H1 (cell line): ENCODE measurements at regions not wholly inside any gene's neighbourhood (a gene's known extent, or its start where the extent isn't known, plus 50 kb on each side); places are given as distances from the start of the nearest gene placed in this dataset.

ENCODE experiments used
- CTCF ChIA-PET: fragments of 300-600 bp; sonication (Branson Sonifier 250); formaldehyde crosslinking; loops from one replicate; lab custom pipeline; 2021; ENCODE audit not compliant: partially characterized antibody; lab: Charles Lee
- POLR2A ChIA-PET: fragments of 300-600 bp; sonication (Branson Sonifier 250); formaldehyde crosslinking; loops from one replicate; lab custom pipeline; 2021; ENCODE audit warnings: inconsistent platforms; ENCODE audit not compliant: partially characterized antibody; lab: Charles Lee
- DNase-seq, 2 experiments: peaks; one replicate each; pipeline versions ENCODE4 v3.0.0 to v3.0.0-alpha.2; 2010 to 2022; ENCODE audit warnings: low spot score in 2 of 2, low read depth in 1 of 2, mixed read lengths in 1 of 2
- FAIRE-seq: peaks from 2 replicates; lab custom pipeline; 2011; peaks lifted over from hg19 to GRCh38; lab: Jason Lieb, UNC
- H2AFZ ChIP-seq: 2 replicates; pipeline ENCODE4 v1.8.1; 2012; ENCODE audit warnings: low read length, inconsistent platforms
- H2AK5ac ChIP-seq: 2 replicates; pipeline ENCODE4 v1.6.1; 2013; ENCODE audit warnings: low read depth, low read length
- H2BK120ac ChIP-seq: replicated peaks from 2 replicates; pipeline ENCODE3; 2013; ENCODE audit warnings: low read depth, low read length, inconsistent platforms
- H2BK12ac ChIP-seq: 2 replicates; pipeline ENCODE4 v1.6.1; 2013; ENCODE audit warnings: low read depth, low read length
- H2BK15ac ChIP-seq: 2 replicates; pipeline ENCODE4 v1.6.1; 2013; ENCODE audit warnings: low read length
- H2BK20ac ChIP-seq: 2 replicates; pipeline ENCODE4 v1.6.1; 2013; ENCODE audit warnings: low read length
- H2BK5ac ChIP-seq: 2 replicates; pipeline ENCODE4 v1.6.1; 2013; ENCODE audit warnings: low read depth, low read length
- H3K14ac ChIP-seq: 2 replicates; pipeline ENCODE4 v1.6.1; 2013; ENCODE audit warnings: inconsistent platforms; ENCODE audit not compliant: insufficient read length
- H3K18ac ChIP-seq: 2 replicates; pipeline ENCODE4 v1.6.1; 2013; ENCODE audit warnings: low read length; ENCODE audit errors: extremely low read depth
- H3K23ac ChIP-seq: 2 replicates; pipeline ENCODE4 v1.6.1; 2013; ENCODE audit warnings: inconsistent platforms; ENCODE audit not compliant: insufficient read length
- H3K23me2 ChIP-seq: 2 replicates; pipeline ENCODE4 v1.6.1; 2013; ENCODE audit warnings: low read depth, low read length
- H3K27ac ChIP-seq: 2 replicates; pipeline ENCODE4 v1.6.1; 2011; ENCODE audit warnings: low read depth, low read length, inconsistent platforms
- H3K27me3 ChIP-seq, 4 experiments: replicated peaks in 1 of 4; 1 replicate in 1 of 4; 2 replicates in 3 of 4; pipeline versions ENCODE4 v1.6.1 to v1.8.1; 2011 to 2013; ENCODE audit warnings: low read length in 3 of 4, mild to moderate bottlenecking in 3 of 4, inconsistent platforms in 2 of 4, mixed read lengths in 2 of 4, moderate library complexity in 1 of 4; ENCODE audit not compliant: control insufficient read depth in 3 of 4, insufficient read depth in 3 of 4; ENCODE audit errors: extremely low read depth in 1 of 4
- H3K36me3 ChIP-seq, 4 experiments: 2 replicates each; pipeline versions ENCODE4 v1.6.1 to v1.8.1; 2011 to 2013; ENCODE audit warnings: mild to moderate bottlenecking in 4 of 4, low read length in 3 of 4, moderate library complexity in 2 of 4, control low read depth in 1 of 4, inconsistent platforms in 1 of 4; ENCODE audit not compliant: insufficient read depth in 4 of 4, control insufficient read depth in 2 of 4
- H3K4ac ChIP-seq: replicated peaks from 2 replicates; pipeline ENCODE3; 2013; ENCODE audit warnings: low read length, low read depth, mixed read lengths, inconsistent platforms; ENCODE audit not compliant: insufficient read length
- H3K4me1 ChIP-seq, 4 experiments: replicated peaks in 1 of 4; 1 replicate in 1 of 4; 2 replicates in 3 of 4; pipeline versions ENCODE4 v1.6.1 to v1.8.1; 2011 to 2013; ENCODE audit warnings: low read length in 3 of 4, inconsistent platforms in 2 of 4, mixed read lengths in 1 of 4; ENCODE audit not compliant: insufficient read depth in 4 of 4, control insufficient read depth in 3 of 4
- H3K4me2 ChIP-seq, 2 experiments: 2 replicates each; pipeline versions ENCODE4 v1.6.1 to v1.8.1; 2011 to 2013; ENCODE audit warnings: low read depth in 2 of 2, low read length in 2 of 2, control low read depth in 1 of 2, inconsistent platforms in 1 of 2, mild to moderate bottlenecking in 1 of 2; ENCODE audit not compliant: insufficient read depth in 1 of 2
- H3K4me3 ChIP-seq, 4 experiments: fragments of 200-600, 300-600 bp in 1 of 4; sonication (generic), shearing (Covaris generic), sonication (Bioruptor Twin) in 1 of 4; 2 replicates each; pipeline versions ENCODE4 v1.5.1 to v1.8.1; 2011 to 2016; ENCODE audit warnings: low read length in 4 of 4, low read depth in 3 of 4, control low read depth in 2 of 4, inconsistent platforms in 2 of 4, mild to moderate bottlenecking in 2 of 4, mixed read lengths in 1 of 4, moderate library complexity in 1 of 4; ENCODE audit not compliant: insufficient read depth in 2 of 4; ENCODE audit errors: extremely low read depth in 1 of 4
- H3K56ac ChIP-seq: replicated peaks from 2 replicates; pipeline ENCODE3; 2013; ENCODE audit warnings: low read depth, mild to moderate bottlenecking, mixed read lengths, low read length, inconsistent platforms; ENCODE audit not compliant: insufficient read length
- H3K79me1 ChIP-seq: 2 replicates; pipeline ENCODE4 v1.6.1; 2013; ENCODE audit warnings: low read depth, low read length, control low read depth
- H3K79me2 ChIP-seq, 2 experiments: 2 replicates each; pipeline versions ENCODE4 v1.6.1 to v1.8.1; 2012 to 2013; ENCODE audit warnings: low read length in 2 of 2, mild to moderate bottlenecking in 2 of 2, inconsistent platforms in 1 of 2; ENCODE audit not compliant: insufficient read depth in 2 of 2, control insufficient read depth in 1 of 2
- H3K9ac ChIP-seq, 4 experiments: replicated peaks in 1 of 4; 1 replicate in 1 of 4; 2 replicates in 3 of 4; pipeline versions ENCODE4 v1.6.1 to v1.8.1; 2011 to 2013; ENCODE audit warnings: low read depth in 3 of 4, low read length in 3 of 4, control low read depth in 2 of 4, mild to moderate bottlenecking in 2 of 4, moderate library complexity in 2 of 4, inconsistent platforms in 1 of 4; ENCODE audit errors: extremely low read depth in 1 of 4
- H3K9me3 ChIP-seq, 2 experiments: 2 replicates each; pipeline versions ENCODE4 v1.6.1 to v1.8.1; 2012 to 2013; ENCODE audit warnings: mild to moderate bottlenecking in 2 of 2, moderate library complexity in 2 of 2, control low read depth in 1 of 2, inconsistent platforms in 1 of 2, low read depth in 1 of 2, low read length in 1 of 2, mixed read lengths in 1 of 2; ENCODE audit not compliant: insufficient read depth in 2 of 2
- H4K20me1 ChIP-seq, 2 experiments: replicated peaks in 1 of 2; 2 replicates each; pipeline versions ENCODE3 to v1.8.1; 2011 to 2013; ENCODE audit warnings: inconsistent platforms in 2 of 2, low read length in 2 of 2, mild to moderate bottlenecking in 1 of 2; ENCODE audit not compliant: insufficient read depth in 2 of 2, control insufficient read depth in 1 of 2
- H4K5ac ChIP-seq: 2 replicates; pipeline ENCODE4 v1.6.1; 2013; ENCODE audit warnings: low read length, low read depth, mixed read lengths, inconsistent platforms; ENCODE audit not compliant: insufficient read length
- H4K8ac ChIP-seq: 2 replicates; pipeline ENCODE4 v1.8.0; 2013; ENCODE audit warnings: mild to moderate bottlenecking, moderate library complexity, low read length, inconsistent platforms; ENCODE audit not compliant: insufficient read depth; ENCODE audit errors: extremely low read depth
- H4K91ac ChIP-seq: replicated peaks from 2 replicates; pipeline ENCODE3; 2013; ENCODE audit warnings: low read length, mixed read lengths, inconsistent platforms; ENCODE audit not compliant: insufficient read length
- CBX5 ChIP-seq: fragments of 300-800, 300-1000 bp; sonication (generic); IDR thresholded peaks from 2 replicates; pipeline ENCODE4 v1.7.1; 2016; ENCODE audit warnings: antibody characterized with exemption, low read length, low read depth
- CHD2 ChIP-seq: IDR thresholded peaks from 2 replicates; pipeline ENCODE4 v1.6.1; 2012; ENCODE audit warnings: low read length, improper control_type of control experiment
- CREB1 ChIP-seq: IDR thresholded peaks from 2 replicates; pipeline ENCODE4 v1.6.1; 2012; ENCODE audit warnings: inconsistent platforms
- NRF1 ChIP-seq: IDR thresholded peaks from 2 replicates; pipeline ENCODE4 v1.6.1; 2011; ENCODE audit warnings: mild to moderate bottlenecking, low read depth, low read length, improper control_type of control experiment
- RNF2 ChIP-seq: fragments of 200-900, 300-1000 bp; sonication (generic); IDR thresholded peaks from 2 replicates; pipeline ENCODE4 v1.7.1; 2016; ENCODE audit warnings: borderline replicate concordance, low read depth, mild to moderate bottlenecking, antibody characterized with exemption, low read length; ENCODE audit not compliant: poor library complexity, severe bottlenecking; ENCODE audit errors: missing control alignments
- SRF ChIP-seq: IDR thresholded peaks from 2 replicates; pipeline ENCODE4 v1.6.1; 2011; ENCODE audit warnings: mild to moderate bottlenecking, low read depth, low read length, moderate library complexity
- TCF12 ChIP-seq: IDR thresholded peaks from 2 replicates; pipeline ENCODE4 v1.6.1; 2011; ENCODE audit warnings: low read depth, mild to moderate bottlenecking, low read length
- WGBS, 2 experiments: shearing (Covaris generic) in 1 of 2; methylation state at CpG; one replicate each; pipeline versions ENCODE4 v1.1.6 to v1.1.7; 2013 to 2015; ENCODE audit warnings: low lambda C conversion rate in 2 of 2, mixed read lengths in 2 of 2, inconsistent platforms in 1 of 2, low coverage in 1 of 2, missing lambda C conversion rate in 1 of 2; ENCODE audit not compliant: insufficient replicate concordance in 2 of 2, insufficient coverage in 1 of 2, insufficient read length in 1 of 2; ENCODE audit errors: extremely low coverage in 1 of 2, missing lambda C conversion rate in 1 of 2; 5-methylcytosine and 5-hydroxymethylcytosine counted together
- TF ChIP-seq, protein P1 (sequence below): IDR thresholded peaks from 2 replicates; pipeline ENCODE4 v1.6.1; 2011; ENCODE audit warnings: low read length, improper control_type of control experiment

DNA sequence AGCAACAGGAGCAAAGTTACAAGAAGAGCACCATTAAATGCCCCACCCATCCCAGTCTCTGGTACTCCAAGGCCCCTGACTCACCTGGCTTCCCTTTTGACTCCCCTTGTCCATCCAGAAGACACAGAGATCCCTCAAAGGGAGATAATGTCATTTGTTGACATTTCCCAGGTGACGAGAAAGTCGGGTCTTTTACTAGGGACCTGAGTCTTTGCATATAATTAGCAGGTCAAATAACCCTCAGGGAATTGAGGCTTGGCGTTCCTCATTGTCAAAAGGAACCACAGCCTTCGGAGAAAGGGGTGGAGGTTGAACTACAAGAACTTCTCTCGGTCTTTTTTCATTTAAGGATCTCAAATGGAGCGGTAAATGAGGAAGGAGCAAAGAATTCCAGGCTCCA lies 133.2 kb downstream of the PROX1 start:
- H3K56ac ChIP-seq = no peak overlapping the region
- WGBS, 2 experiments = 85% methylated on average over 6 of the region's 6 CpGs; no CpG with 5 or more reads in 1 of the 2 experiments
- H2BK5ac ChIP-seq = no peak overlapping the region
- H3K4me2 ChIP-seq = no peak overlapping the region
- H3K23me2 ChIP-seq = no peaks in the 10 kb centered on the region
- H3K23ac ChIP-seq = no peak overlapping the region
- H3K14ac ChIP-seq = no peak overlapping the region
- no peak overlapping the region for H2BK120ac ChIP-seq
- no peak overlapping the region for H2BK15ac ChIP-seq
- no peak overlapping the region for H4K5ac ChIP-seq
- H3K4ac ChIP-seq = no peak overlapping the region
- H3K27ac ChIP-seq = no peak overlapping the region
- no peak overlapping the region for H2AK5ac ChIP-seq
- no peak overlapping the region for H3K9ac ChIP-seq
- peaks cover 10 to 11% of the 10 kb centered on the region in 2 experiments for H3K9me3 ChIP-seq
- H3K79me1 ChIP-seq = no peaks in the 10 kb centered on the region
- DNase-seq (no peak), FAIRE-seq (peak; percentile 19)
- no peak overlapping the region for H3K18ac ChIP-seq
- H2AFZ ChIP-seq = no peak overlapping the region
- no peaks in the 10 kb centered on the region for H3K4me1 ChIP-seq
- H2BK12ac ChIP-seq = no peak overlapping the region
- ChIA-PET POLR2A (interaction anchor here (1.0 kb wide), 1 partner anchor 133 kb away, joined by 3 read pairs; the partner anchor contains the start of gene PROX1), CTCF (interaction anchor here (0.7 to 2.3 kb wide), 3 partner anchors 139 to 212 kb away, joined by 3 to 5 read pairs (median 3); no protein-coding TSS in a partner anchor)
- no peak overlapping the region for H4K91ac ChIP-seq
- H3K4me3 ChIP-seq = no peak overlapping the region
- no peak overlapping the region for H2BK20ac ChIP-seq
- TF ChIP-seq CHD2 (no peak), RNF2 (no peak), CBX5 (no peak), TCF12 (no peak), NRF1 (no peak), CREB1 (no peak), SRF (no peak)
- TF ChIP-seq, protein P1, sequence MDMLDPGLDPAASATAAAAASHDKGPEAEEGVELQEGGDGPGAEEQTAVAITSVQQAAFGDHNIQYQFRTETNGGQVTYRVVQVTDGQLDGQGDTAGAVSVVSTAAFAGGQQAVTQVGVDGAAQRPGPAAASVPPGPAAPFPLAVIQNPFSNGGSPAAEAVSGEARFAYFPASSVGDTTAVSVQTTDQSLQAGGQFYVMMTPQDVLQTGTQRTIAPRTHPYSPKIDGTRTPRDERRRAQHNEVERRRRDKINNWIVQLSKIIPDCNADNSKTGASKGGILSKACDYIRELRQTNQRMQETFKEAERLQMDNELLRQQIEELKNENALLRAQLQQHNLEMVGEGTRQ = no peak
- no peaks in the 10 kb centered on the region for H3K36me3 ChIP-seq
- no peak overlapping the region for H4K8ac ChIP-seq
- no peaks in the 10 kb centered on the region; a peak in 1 of 7 replicates for H3K27me3 ChIP-seq
- H4K20me1 ChIP-seq = no peaks in the 10 kb centered on the region
- H3K79me2 ChIP-seq = no peaks in the 10 kb centered on the region
